Neural cell (in vitro differentiated cells): ENCODE measurements at regions not wholly inside any gene's neighbourhood (a gene's known extent, or its start where the extent isn't known, plus 50 kb on each side); places are given as distances from the start of the nearest gene placed in this dataset.

ENCODE experiments used
- EP300 ChIP-seq: fragments of 450-650 bp; conservative IDR thresholded peaks from 2 replicates; pipeline ENCODE4 v1.6.1; 2014; ENCODE audit warnings: antibody characterized with exemption, mild to moderate bottlenecking, moderate library complexity; ENCODE audit not compliant: poor library complexity, severe bottlenecking
- MXI1 ChIP-seq: fragments of 450-650 bp; conservative IDR thresholded peaks from 2 replicates; pipeline ENCODE4 v1.6.1; 2014; ENCODE audit warnings: antibody characterized with exemption, mild to moderate bottlenecking; ENCODE audit not compliant: poor library complexity, severe bottlenecking
- POLR2AphosphoS5 ChIP-seq: IDR thresholded peaks from 2 replicates; pipeline ENCODE4 v1.6.1; 2012
- REST ChIP-seq: IDR thresholded peaks from 2 replicates; pipeline ENCODE4 v1.6.1; 2012; ENCODE audit warnings: borderline replicate concordance

- no peak for TF ChIP-seq MXI1
- no peak for TF ChIP-seq POLR2AphosphoS5
- TF ChIP-seq REST: no peak
- no peak for TF ChIP-seq EP300
Measured at GRCh38 chr13:89923052-89923451, 1424.4 kb upstream of the MIR17HG start.
